KBM-7 (cell line): ENCODE measurements at regions not wholly inside any gene's neighbourhood (a gene's known extent, or its start where the extent isn't known, plus 50 kb on each side); places are given as distances from the start of the nearest gene placed in this dataset.

Experiments used
- DNase-seq: peaks from one replicate; pipeline ENCODE4 v3.0.0-alpha.2; 2015
- in situ Hi-C: fragments of 300-500 bp; cut with MboI; formaldehyde crosslinking; loops from 2 replicates; pipeline ENCODE4 v1.14.3; 2020; ENCODE audit warnings: low sequenced_read_pairs, low pct_unique_long_range_greater_than_20kb, mixed read lengths

- no peak for DNase-seq
- in situ Hi-C loops = no loop called here
These were observed 1049.3 kb downstream of the NTRK3 start for GRCh38 chr15:87207251-87207650.

- DNase-seq = no peak
- in situ Hi-C loops = no loop called here
These were observed 1054.6 kb downstream of the NTRK3 start for GRCh38 chr15:87201986-87202385.

- DNase-seq = no peak
- in situ Hi-C loops = no loop called here
These were observed 1056.4 kb downstream of the NTRK3 start for GRCh38 chr15:87200149-87200548.

- no peak for DNase-seq
These were observed 1058.6 kb downstream of the NTRK3 start for GRCh38 chr15:87197981-87198380.

GRCh38 chr15:87196498-87196897 is 1060.0 kb downstream of the NTRK3 start:
- in situ Hi-C loops = no loop called here
- no peak for DNase-seq

More at GRCh38 chr15:87197981-87198380, 1058.6 kb downstream of the NTRK3 start:
- in situ Hi-C loops = no loop called here

GRCh38 chr15:87193481-87193880 is 1063.1 kb downstream of the NTRK3 start:
- DNase-seq = no peak
- in situ Hi-C loops = no loop called here

- in situ Hi-C loops = no loop called here
- DNase-seq = no peak
These were observed 1088.0 kb downstream of the AGBL1 start for GRCh38 chr15:87167706-87168105.

- DNase-seq = no peak
- in situ Hi-C loops = no loop called here
These were observed 1087.4 kb downstream of the AGBL1 start for GRCh38 chr15:87167055-87167454.

- in situ Hi-C loops = no loop called here
- no peak for DNase-seq
These were observed 1076.1 kb downstream of the AGBL1 start for GRCh38 chr15:87155771-87156170.

GRCh38 chr15:87154761-87155160 is 1075.1 kb downstream of the AGBL1 start:
- in situ Hi-C loops = no loop called here
- DNase-seq = no peak

- DNase-seq = no peak
- in situ Hi-C loops = no loop called here
These were observed 1071.6 kb downstream of the AGBL1 start for GRCh38 chr15:87151202-87151748.

- no peak for DNase-seq
- in situ Hi-C loops = no loop called here
These were observed 1066.0 kb downstream of the AGBL1 start for GRCh38 chr15:87145696-87146095.

- no peak for DNase-seq
These were observed 1065.1 kb downstream of the AGBL1 start for GRCh38 chr15:87144775-87145174.

GRCh38 chr15:87142096-87142495 is 1062.4 kb downstream of the AGBL1 start:
- no peak for DNase-seq
- in situ Hi-C loops = no loop called here

More at GRCh38 chr15:87144775-87145174, 1065.1 kb downstream of the AGBL1 start:
- in situ Hi-C loops = no loop called here

GRCh38 chr15:87135109-87135508 is 1055.4 kb downstream of the AGBL1 start:
- DNase-seq = no peak
- in situ Hi-C loops = no loop called here

GRCh38 chr15:87133704-87134103 is 1054.0 kb downstream of the AGBL1 start:
- in situ Hi-C loops = no loop called here
- DNase-seq = no peak

- no peak for DNase-seq
- in situ Hi-C loops = no loop called here
These were observed 1051.4 kb downstream of the AGBL1 start for GRCh38 chr15:87131067-87131466.

GRCh38 chr15:87129916-87130315 is 1050.2 kb downstream of the AGBL1 start:
- no peak for DNase-seq
- in situ Hi-C loops = no loop called here

- DNase-seq = no peak
- in situ Hi-C loops = no loop called here
These were observed 1044.2 kb downstream of the AGBL1 start for GRCh38 chr15:87123676-87124382.

- DNase-seq = no peak
These were observed 1041.7 kb downstream of the AGBL1 start for GRCh38 chr15:87121336-87121735.

GRCh38 chr15:87120555-87120954 is 1040.9 kb downstream of the AGBL1 start:
- in situ Hi-C loops = no loop called here
- DNase-seq = no peak

More at GRCh38 chr15:87121336-87121735, 1041.7 kb downstream of the AGBL1 start:
- in situ Hi-C loops = no loop called here
